ACC112 (cell line): ENCODE measurements at regions not wholly inside any gene's neighbourhood (a gene's known extent, or its start where the extent isn't known, plus 50 kb on each side); places are given as distances from the start of the nearest gene placed in this dataset.
A peak's percentile ranks its signal among the peaks of the same experiment; 100 is the strongest.

Source experiments
- H2AFZ ChIP-seq: fragments of 200-600 bp; sonication (generic); one replicate; pipeline ENCODE4 v1.6.0; 2017; ENCODE audit warnings: antibody characterized with exemption, low read length; ENCODE audit not compliant: unreplicated experiment
- H3K27ac ChIP-seq: fragments of 200-600 bp; sonication (generic); 2 replicates; pipeline ENCODE4 v1.5.1; 2014; ENCODE audit warnings: low read depth, mild to moderate bottlenecking, antibody characterized with exemption, low read length, moderate library complexity
- H3K27me3 ChIP-seq: fragments of 200-600 bp; sonication (generic); 2 replicates; pipeline ENCODE4 v1.6.1; 2014; ENCODE audit warnings: mild to moderate bottlenecking, antibody characterized with exemption, low read length, moderate library complexity, mixed read lengths; ENCODE audit not compliant: insufficient read depth
- H3K36me3 ChIP-seq: fragments of 200-600 bp; sonication (generic); 2 replicates; pipeline ENCODE4 v1.6.1; 2016; ENCODE audit warnings: mild to moderate bottlenecking, antibody characterized with exemption, low read length, moderate library complexity, mixed read lengths; ENCODE audit not compliant: insufficient read depth
- H3K4me1 ChIP-seq: fragments of 200-600 bp; sonication (generic); one replicate; pipeline ENCODE4 v1.6.1; 2016; ENCODE audit warnings: low read length, mixed read lengths; ENCODE audit not compliant: insufficient read depth, unreplicated experiment, control insufficient read depth
- H3K4me3 ChIP-seq: fragments of 200-600 bp; sonication (generic); 2 replicates; pipeline ENCODE4 v1.5.1; 2014; ENCODE audit warnings: mild to moderate bottlenecking, low read depth, low read length
- H3K79me2 ChIP-seq: fragments of 200-600 bp; sonication (generic); one replicate; pipeline ENCODE4 v1.6.0; 2016; ENCODE audit warnings: low read length; ENCODE audit not compliant: control insufficient read depth, unreplicated experiment, insufficient read depth

- Histone ChIP-seq H3K79me2 (no peaks in the 10 kb centered on the region), H3K36me3 (no peaks in the 10 kb centered on the region), H3K27me3 (no peaks in the 10 kb centered on the region), H3K4me1 (no peaks in the 10 kb centered on the region), H2AFZ (no peak overlapping the region), H3K4me3 (no peak overlapping the region), H3K27ac (no peak overlapping the region)
Measured at GRCh38 chr10:129179972-129180678, 286.9 kb upstream of the MGMT start.

- Histone ChIP-seq H3K27me3 (no peaks in the 10 kb centered on the region), H3K27ac (no peak overlapping the region), H3K79me2 (no peaks in the 10 kb centered on the region)
Measured at GRCh38 chr10:129184196-129184595, 282.8 kb upstream of the MGMT start.

GRCh38 chr10:129187331-129187730, 279.7 kb upstream of the MGMT start:
- 0 out of 2 replicates have a peak, but pooled peaks cover 3% of the 10 kb centered on the region for H3K27me3 ChIP-seq
- no peak overlapping the region for H3K4me3 ChIP-seq
- H3K36me3 ChIP-seq = no peaks in the 10 kb centered on the region
- no peaks in the 10 kb centered on the region for H3K79me2 ChIP-seq
- no peak overlapping the region for H3K27ac ChIP-seq
- no peaks in the 10 kb centered on the region for H3K4me1 ChIP-seq
- H2AFZ ChIP-seq = no peak overlapping the region

More at GRCh38 chr10:129184196-129184595, 282.8 kb upstream of the MGMT start:
- H3K4me3 ChIP-seq = no peak overlapping the region
- H3K36me3 ChIP-seq = no peaks in the 10 kb centered on the region
- no peak overlapping the region for H2AFZ ChIP-seq
- no peaks in the 10 kb centered on the region for H3K4me1 ChIP-seq

DNA sequence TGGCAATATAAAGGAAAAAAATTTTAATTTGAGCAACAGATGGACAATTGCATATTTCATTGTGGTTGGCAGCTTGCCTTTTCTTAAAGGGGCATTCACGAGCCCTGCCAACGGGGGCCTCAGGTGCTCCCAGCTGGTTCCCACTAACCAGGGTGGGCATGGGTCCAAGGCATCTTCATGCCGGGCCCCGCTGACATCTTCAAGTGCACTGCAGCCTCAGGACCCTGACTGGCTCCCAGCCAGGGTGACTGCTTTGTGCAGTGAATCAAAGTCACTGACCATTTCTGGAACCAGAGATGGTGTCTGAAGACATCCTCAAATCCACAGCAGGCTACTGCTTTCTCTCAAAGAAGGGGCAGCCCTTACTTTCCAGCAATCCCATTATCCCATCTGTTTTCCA, 275.2 kb upstream of the MGMT start:
- Histone ChIP-seq H3K27ac (no peak overlapping the region), H2AFZ (no peak overlapping the region), H3K4me1 (no peaks in the 10 kb centered on the region), H3K27me3 (0 out of 2 replicates have a peak, but pooled peaks cover 3% of the 10 kb centered on the region), H3K4me3 (no peak overlapping the region), H3K36me3 (no peaks in the 10 kb centered on the region), H3K79me2 (no peaks in the 10 kb centered on the region)

DNA sequence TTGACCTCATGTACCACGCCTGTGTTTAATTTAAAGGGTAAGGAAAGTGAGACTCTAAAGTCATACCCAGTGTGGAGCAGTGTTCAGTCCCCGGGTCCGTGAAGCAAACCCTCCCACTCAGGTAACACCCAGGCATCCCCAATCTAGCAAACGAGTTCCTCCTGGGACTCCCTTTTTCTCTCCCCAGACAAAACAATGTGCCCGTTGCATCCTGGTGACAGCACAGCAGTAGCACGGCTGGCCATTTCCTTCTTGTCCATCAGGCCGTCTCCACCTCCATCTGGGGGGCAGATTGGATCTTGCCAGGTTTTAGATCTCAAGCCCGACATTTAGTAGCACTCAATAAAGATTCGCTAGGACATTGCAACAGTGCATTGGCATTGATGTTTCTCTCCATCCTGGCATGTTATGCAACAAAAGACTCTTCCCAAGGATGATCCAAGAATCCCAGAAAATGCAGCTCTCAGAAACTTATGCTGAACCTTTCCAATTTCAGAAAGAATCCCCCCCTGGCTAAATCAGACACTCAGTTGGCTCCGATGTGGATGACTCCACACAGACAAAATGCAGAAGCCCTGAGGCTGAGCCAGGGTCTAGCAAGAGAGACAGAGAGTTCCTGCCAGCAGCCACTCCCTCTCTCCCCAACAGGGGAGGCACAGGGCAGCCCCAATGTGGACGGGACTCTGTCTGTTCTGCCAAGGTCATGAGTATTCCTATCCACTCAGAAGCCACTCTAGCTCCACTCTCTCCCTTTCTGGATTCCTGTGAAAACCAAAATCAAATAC, 274.5 kb upstream of the MGMT start:
- H3K27me3 ChIP-seq = 0 out of 2 replicates have a peak, but pooled peaks cover 3% of the 10 kb centered on the region
- peak overlapping the region; percentile 22 for H2AFZ ChIP-seq
- H3K27ac ChIP-seq = no peak overlapping the region
- no peaks in the 10 kb centered on the region for H3K79me2 ChIP-seq
- H3K36me3 ChIP-seq = no peaks in the 10 kb centered on the region
- no peaks in the 10 kb centered on the region for H3K4me1 ChIP-seq
- H3K4me3 ChIP-seq = peak overlapping the region; percentile 50

DNA sequence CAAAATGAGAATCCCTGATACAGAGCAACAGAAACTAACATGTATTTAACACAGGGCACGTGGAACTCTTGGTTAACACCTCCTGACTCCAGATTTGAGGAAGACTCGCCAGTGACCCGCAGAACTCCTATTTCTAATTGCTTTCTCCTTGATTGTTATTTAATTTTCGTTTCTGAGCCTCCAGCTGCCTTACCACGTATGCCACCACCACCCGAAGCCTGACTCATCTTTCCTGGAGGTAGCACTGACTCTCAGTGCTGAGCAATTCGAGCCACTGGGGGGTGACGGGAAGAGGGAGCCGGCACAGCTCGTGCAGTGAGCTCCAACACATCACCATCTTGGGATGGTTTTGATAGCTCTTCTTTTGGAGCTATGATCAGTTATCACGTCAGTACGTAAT, 273.9 kb upstream of the MGMT start:
- no peaks in the 10 kb centered on the region for H3K36me3 ChIP-seq
- no peak overlapping the region for H3K27ac ChIP-seq
- H3K79me2 ChIP-seq = no peaks in the 10 kb centered on the region
- peak overlapping the region; percentile 50 for H3K4me3 ChIP-seq
- 0 out of 2 replicates have a peak, but pooled peaks cover 3% of the 10 kb centered on the region for H3K27me3 ChIP-seq
- H3K4me1 ChIP-seq = no peaks in the 10 kb centered on the region
- peak overlapping the region; percentile 22 for H2AFZ ChIP-seq

DNA sequence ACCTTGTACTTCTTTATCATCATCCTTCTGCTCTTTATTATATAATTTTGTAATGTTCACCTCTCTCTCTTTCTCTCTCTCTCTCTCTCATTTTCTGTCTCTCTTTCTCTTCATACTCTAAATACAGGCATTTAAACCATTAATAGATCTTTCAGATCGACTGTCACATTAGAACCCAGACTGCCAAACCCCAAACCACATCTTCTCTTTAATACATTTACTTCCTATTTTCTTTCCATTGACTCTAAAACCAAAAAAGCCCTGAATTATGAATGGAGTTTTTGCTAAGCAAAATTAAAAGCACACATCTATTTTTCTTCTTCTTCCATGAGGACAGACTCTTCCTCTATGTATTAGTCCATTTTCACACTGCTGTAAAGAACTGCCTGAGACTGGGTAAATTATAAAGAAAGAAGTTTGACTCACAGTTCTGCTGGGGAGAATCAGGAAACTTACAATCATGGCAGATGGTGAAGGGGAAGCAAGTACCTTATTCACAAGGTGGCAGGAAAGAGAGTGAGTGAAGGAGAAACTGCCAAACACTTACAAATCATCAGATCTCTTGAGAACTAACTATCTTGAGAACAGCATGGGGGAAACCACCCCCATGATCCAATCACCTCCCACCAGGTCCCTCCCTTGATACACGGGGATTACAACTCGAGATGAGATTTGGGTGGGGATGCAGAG, 272.7 kb upstream of the MGMT start:
- no peak overlapping the region for H2AFZ ChIP-seq
- no peaks in the 10 kb centered on the region for H3K79me2 ChIP-seq
- 0 out of 2 replicates have a peak, but pooled peaks cover 3% of the 10 kb centered on the region for H3K27me3 ChIP-seq
- no peaks in the 10 kb centered on the region for H3K4me1 ChIP-seq
- H3K27ac ChIP-seq = no peak overlapping the region
- H3K4me3 ChIP-seq = no peak overlapping the region
- no peaks in the 10 kb centered on the region for H3K36me3 ChIP-seq

DNA sequence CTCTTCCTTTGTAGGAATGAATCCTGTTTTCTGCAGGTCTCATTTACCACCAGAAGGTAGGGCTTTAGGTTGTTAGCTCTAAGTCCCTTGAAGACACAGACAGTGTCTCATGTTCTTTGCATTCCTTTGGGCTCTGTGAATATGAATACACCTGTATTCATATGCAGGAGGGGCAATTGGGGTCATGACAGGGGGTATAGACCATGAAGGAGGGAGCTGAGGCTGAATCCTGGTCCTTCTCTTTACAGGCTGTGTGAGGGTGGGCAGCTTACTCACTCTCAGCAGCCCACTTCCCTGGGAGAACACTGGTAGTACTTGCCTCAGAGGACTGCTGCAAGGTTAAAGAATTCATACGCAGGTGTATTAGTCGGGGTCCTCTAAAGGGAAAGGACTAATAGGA, 267.2 kb upstream of the MGMT start:
- no peaks in the 10 kb centered on the region for H3K4me1 ChIP-seq
- H3K4me3 ChIP-seq = no peak overlapping the region
- H3K36me3 ChIP-seq = no peaks in the 10 kb centered on the region
- no peaks in the 10 kb centered on the region for H3K27me3 ChIP-seq
- H2AFZ ChIP-seq = no peak overlapping the region
- H3K79me2 ChIP-seq = no peaks in the 10 kb centered on the region
- no peak overlapping the region for H3K27ac ChIP-seq

GRCh38 chr10:129203819-129204218, 263.2 kb upstream of the MGMT start:
- Histone ChIP-seq H2AFZ (no peak overlapping the region), H3K27me3 (no peaks in the 10 kb centered on the region), H3K4me1 (no peaks in the 10 kb centered on the region), H3K4me3 (no peak overlapping the region), H3K79me2 (no peaks in the 10 kb centered on the region), H3K36me3 (no peaks in the 10 kb centered on the region), H3K27ac (no peak overlapping the region)

- no peak overlapping the region for H2AFZ ChIP-seq
- H3K4me1 ChIP-seq = no peaks in the 10 kb centered on the region
- no peaks in the 10 kb centered on the region for H3K36me3 ChIP-seq
- no peaks in the 10 kb centered on the region for H3K27me3 ChIP-seq
- H3K27ac ChIP-seq = no peak overlapping the region
- no peaks in the 10 kb centered on the region for H3K79me2 ChIP-seq
- H3K4me3 ChIP-seq = no peak overlapping the region
Measured at GRCh38 chr10:129207297-129207696, 259.7 kb upstream of the MGMT start.
